ENCODE measurements at regions not wholly inside any gene's neighbourhood (a gene's known extent, or its start where the extent isn't known, plus 50 kb on each side); places are given as distances from the start of the nearest gene placed in this dataset.

DNA sequence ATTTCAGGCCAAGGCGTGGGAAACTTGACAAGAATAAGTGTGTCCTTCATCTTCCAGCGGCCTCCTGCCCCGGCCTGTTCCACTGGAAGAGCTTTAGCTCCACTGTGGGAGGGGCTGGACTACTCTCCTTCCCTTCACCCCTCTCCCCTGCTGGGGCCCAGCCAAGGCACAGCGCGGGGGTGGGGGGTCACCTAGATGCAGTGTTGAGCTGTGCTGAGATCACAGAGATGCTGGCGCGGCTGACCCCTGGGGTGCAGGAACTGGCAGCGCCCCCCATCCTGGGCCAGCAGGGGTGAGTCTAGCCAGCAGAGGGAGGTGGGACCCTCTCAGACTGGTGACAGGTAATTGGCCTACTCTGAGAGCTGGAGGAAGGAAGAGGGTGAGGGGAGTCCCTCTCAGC lies 111.8 kb upstream of the LHX1 start:
- H3K27me3 Mint-ChIP-seq: peaks cover 16% of the 10 kb centered on the region
- POLR2A ChIA-PET: no interaction called here

DNA sequence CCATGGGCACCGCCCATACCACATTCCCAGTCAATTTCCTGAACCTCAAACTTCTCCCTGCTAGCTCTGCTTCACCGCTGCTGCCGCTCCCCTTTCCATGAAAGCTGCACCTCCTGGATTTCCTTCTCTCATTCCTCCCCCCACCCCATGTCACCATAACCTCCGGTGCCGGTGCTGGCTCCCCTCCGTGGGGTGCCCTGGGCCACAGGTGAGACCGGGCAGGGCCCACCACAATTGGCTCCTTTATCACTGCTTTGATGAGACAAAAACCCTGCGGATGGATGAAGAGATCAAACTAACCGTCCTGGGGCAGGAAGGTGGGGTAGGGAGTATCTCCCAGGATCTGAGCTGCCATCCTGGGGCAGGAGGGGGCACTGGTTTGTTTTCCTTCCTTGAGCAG lies 111.3 kb upstream of the LHX1 start:
- H3K4me3 Mint-ChIP-seq: no peak overlapping the region
- H3K4me1 Mint-ChIP-seq: no peaks in the 10 kb centered on the region
- ATAC-seq (ENCODE audit: low read depth): no peak
- peaks cover 19% of the 10 kb centered on the region for H3K27me3 Mint-ChIP-seq
- no peak for DNase-seq
- POLR2A ChIA-PET: no interaction called here
- H3K9me3 Mint-ChIP-seq: no peaks in the 10 kb centered on the region
- H3K27ac Mint-ChIP-seq: no peak overlapping the region
- no peaks in the 10 kb centered on the region for H3K36me3 Mint-ChIP-seq

More for the DNA sequence above, 111.8 kb upstream of the LHX1 start:
- Mint-ChIP-seq H3K4me1 (no peaks in the 10 kb centered on the region), H3K4me3 (no peak overlapping the region), H3K27ac (no peak overlapping the region), H3K36me3 (no peaks in the 10 kb centered on the region), H3K9me3 (no peaks in the 10 kb centered on the region)
- DNase-seq (no peak), ATAC-seq (ENCODE audit: low read depth) (no peak)

GRCh38 chr17:36827081-36827480 lies 110.2 kb upstream of the LHX1 start:
- POLR2A ChIA-PET: no interaction called here
- no peak for DNase-seq
- H3K9me3 Mint-ChIP-seq: no peaks in the 10 kb centered on the region
- peaks cover 20% of the 10 kb centered on the region for H3K27me3 Mint-ChIP-seq
- no peak overlapping the region for H3K4me3 Mint-ChIP-seq
- H3K36me3 Mint-ChIP-seq: no peaks in the 10 kb centered on the region
- H3K27ac Mint-ChIP-seq: no peak overlapping the region
- H3K4me1 Mint-ChIP-seq: no peaks in the 10 kb centered on the region
- ATAC-seq (ENCODE audit: low read depth): no peak

GRCh38 chr17:36829676-36830075 lies 107.6 kb upstream of the LHX1 start:
- no peaks in the 10 kb centered on the region for H3K9me3 Mint-ChIP-seq
- DNase-seq: no peak
- H3K27ac Mint-ChIP-seq: no peak overlapping the region
- POLR2A ChIA-PET: no interaction called here
- H3K27me3 Mint-ChIP-seq: peaks cover 18% of the 10 kb centered on the region
- H3K4me1 Mint-ChIP-seq: no peaks in the 10 kb centered on the region
- no peaks in the 10 kb centered on the region for H3K36me3 Mint-ChIP-seq
- no peak for ATAC-seq (ENCODE audit: low read depth)
- H3K4me3 Mint-ChIP-seq: no peak overlapping the region

DNA sequence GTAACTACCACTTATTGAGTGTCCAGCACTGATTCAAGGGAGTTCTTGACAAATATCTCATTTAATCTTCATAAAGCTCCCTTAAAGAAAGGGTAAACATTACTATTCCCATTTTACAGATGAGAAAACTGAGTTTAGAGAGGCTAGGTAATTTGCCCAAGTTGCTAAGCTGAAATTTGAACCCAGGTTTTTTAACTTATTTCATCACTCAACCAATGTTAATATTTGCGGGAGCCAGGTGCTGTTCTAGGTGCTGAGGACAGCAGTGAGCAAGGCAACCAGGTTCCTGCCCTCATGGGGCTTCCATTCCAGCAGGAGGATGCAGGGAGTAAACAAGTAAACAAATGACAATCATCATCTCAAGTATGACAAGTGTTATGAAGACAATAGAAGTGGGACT lies 104.0 kb upstream of the LHX1 start:
- ATAC-seq (ENCODE audit: low read depth): no peak
- no peaks in the 10 kb centered on the region for H3K36me3 Mint-ChIP-seq
- no peak overlapping the region for H3K27ac Mint-ChIP-seq
- no peak for DNase-seq
- no peak overlapping the region for H3K4me3 Mint-ChIP-seq
- H3K4me1 Mint-ChIP-seq: no peaks in the 10 kb centered on the region
- POLR2A ChIA-PET: no interaction called here
- peaks cover 4% of the 10 kb centered on the region for H3K9me3 Mint-ChIP-seq
- H3K27me3 Mint-ChIP-seq: peaks cover 10% of the 10 kb centered on the region

DNA sequence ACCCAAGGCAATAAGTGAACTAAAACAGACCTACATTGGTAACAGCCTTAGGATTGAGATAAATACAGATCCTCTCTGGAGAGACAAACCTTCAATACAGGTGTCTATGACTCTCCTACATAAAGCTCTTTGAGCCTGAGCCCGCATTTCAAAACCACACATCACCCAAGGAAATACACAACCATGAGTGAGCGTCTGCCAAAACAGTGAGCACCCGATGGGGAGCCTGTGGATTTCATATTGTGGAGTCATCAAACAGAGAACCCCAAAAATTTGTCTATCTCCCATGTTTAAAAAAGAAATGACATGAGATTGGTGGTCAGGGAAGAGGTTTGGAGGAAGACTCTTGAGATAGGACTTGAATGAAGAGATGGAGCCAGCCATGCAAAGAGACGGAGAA lies 102.2 kb upstream of the LHX1 start:
- Mint-ChIP-seq H3K9me3 (peaks cover 4% of the 10 kb centered on the region), H3K4me3 (no peak overlapping the region), H3K36me3 (no peaks in the 10 kb centered on the region), H3K27me3 (peaks cover 10% of the 10 kb centered on the region), H3K4me1 (no peaks in the 10 kb centered on the region), H3K27ac (no peak overlapping the region)
- ATAC-seq (ENCODE audit: low read depth) (no peak), DNase-seq (no peak)
- POLR2A ChIA-PET: no interaction called here

- H3K4me3 Mint-ChIP-seq: no peak overlapping the region
- H3K36me3 Mint-ChIP-seq: no peaks in the 10 kb centered on the region
- peaks cover 5% of the 10 kb centered on the region for H3K9me3 Mint-ChIP-seq
- DNase-seq: no peak
- no peak for ATAC-seq (ENCODE audit: low read depth)
- no peak overlapping the region for H3K27ac Mint-ChIP-seq
- POLR2A ChIA-PET: no interaction called here
- H3K4me1 Mint-ChIP-seq: no peaks in the 10 kb centered on the region
- H3K27me3 Mint-ChIP-seq: peaks cover 9% of the 10 kb centered on the region
These were observed 99.9 kb upstream of the LHX1 start for GRCh38 chr17:36837195-36837938.

DNA sequence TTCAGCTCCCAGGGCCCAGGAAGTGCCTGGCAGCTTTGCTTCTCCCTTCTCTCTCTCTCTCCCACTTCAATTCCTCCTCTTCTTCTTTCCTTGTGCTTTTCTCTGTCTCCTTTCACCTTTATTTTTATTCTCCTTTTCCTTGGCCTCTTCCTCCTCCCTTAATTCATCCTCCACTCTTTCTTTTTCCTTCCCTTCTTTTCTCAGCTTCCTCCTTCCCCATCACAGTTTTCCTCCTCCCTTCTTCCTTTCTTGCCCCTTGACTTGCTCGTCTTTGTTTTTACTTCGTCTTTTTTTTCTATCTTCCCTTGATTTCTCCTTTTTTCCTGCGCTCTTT lies 99.4 kb upstream of the LHX1 start:
- H3K27me3 Mint-ChIP-seq: peaks cover 9% of the 10 kb centered on the region
- no peak for DNase-seq
- peaks cover 5% of the 10 kb centered on the region for H3K9me3 Mint-ChIP-seq
- no peaks in the 10 kb centered on the region for H3K36me3 Mint-ChIP-seq
- POLR2A ChIA-PET: no interaction called here
- ATAC-seq (ENCODE audit: low read depth): no peak
- no peaks in the 10 kb centered on the region for H3K4me1 Mint-ChIP-seq
- H3K27ac Mint-ChIP-seq: no peak overlapping the region
- H3K4me3 Mint-ChIP-seq: no peak overlapping the region

GRCh38 chr17:36839256-36839655 lies 98.0 kb upstream of the LHX1 start:
- peaks cover 17% of the 10 kb centered on the region for H3K27me3 Mint-ChIP-seq
- no peaks in the 10 kb centered on the region for H3K4me1 Mint-ChIP-seq
- no peak for DNase-seq
- H3K9me3 Mint-ChIP-seq: peaks cover 5% of the 10 kb centered on the region
- no peaks in the 10 kb centered on the region for H3K36me3 Mint-ChIP-seq
- H3K4me3 Mint-ChIP-seq: no peak overlapping the region
- no peak for ATAC-seq (ENCODE audit: low read depth)
- POLR2A ChIA-PET: no interaction called here
- H3K27ac Mint-ChIP-seq: no peak overlapping the region

GRCh38 chr17:36840796-36841195 lies 96.5 kb upstream of the LHX1 start:
- POLR2A ChIA-PET: interaction anchor here (0.9 kb wide), 1 partner anchor 77 kb away, joined by 3 read pairs; no protein-coding TSS in a partner anchor
- Mint-ChIP-seq H3K4me3 (no peak overlapping the region), H3K27me3 (peaks cover 20% of the 10 kb centered on the region), H3K4me1 (no peaks in the 10 kb centered on the region), H3K27ac (no peak overlapping the region), H3K36me3 (no peaks in the 10 kb centered on the region), H3K9me3 (peaks cover 2% of the 10 kb centered on the region)
- DNase-seq: no peak
- ATAC-seq (ENCODE audit: low read depth): no peak

- no peak for DNase-seq
- no peaks in the 10 kb centered on the region for H3K36me3 Mint-ChIP-seq
- POLR2A ChIA-PET: no interaction called here
- no peaks in the 10 kb centered on the region for H3K4me1 Mint-ChIP-seq
- ATAC-seq (ENCODE audit: low read depth): no peak
- no peak overlapping the region for H3K4me3 Mint-ChIP-seq
- H3K27me3 Mint-ChIP-seq: peaks cover 20% of the 10 kb centered on the region
- H3K27ac Mint-ChIP-seq: no peak overlapping the region
- H3K9me3 Mint-ChIP-seq: peaks cover 2% of the 10 kb centered on the region
These were observed 95.0 kb upstream of the LHX1 start for GRCh38 chr17:36842231-36842819.

DNA sequence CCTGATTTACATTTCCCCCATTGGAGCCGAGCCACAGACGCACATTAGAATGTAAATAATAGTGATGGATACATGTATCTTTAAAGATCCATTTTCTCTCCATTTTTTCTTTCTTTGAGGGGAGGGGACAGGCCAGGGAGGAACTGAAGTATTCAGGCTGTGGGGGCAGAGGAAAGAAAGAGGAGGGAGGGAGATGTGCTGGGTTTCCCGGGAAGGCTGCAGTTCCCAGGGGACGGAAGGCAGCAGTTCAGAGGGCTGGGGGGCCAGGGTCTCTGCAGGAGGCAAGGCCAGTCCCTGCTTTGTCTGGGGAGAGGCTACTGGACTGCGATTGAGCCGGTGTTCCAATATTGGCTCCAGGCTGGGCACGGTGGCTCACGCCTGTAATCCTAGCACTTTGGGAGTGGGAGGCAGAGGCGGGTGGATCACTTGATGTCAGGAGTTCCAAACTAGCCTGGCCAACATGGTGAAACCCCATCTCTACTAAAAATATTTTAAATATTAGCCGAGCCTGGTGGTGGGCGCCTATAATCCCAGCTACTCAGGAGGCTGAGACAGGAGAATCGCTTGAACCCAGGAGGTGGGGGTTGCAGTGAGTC lies 94.2 kb upstream of the LHX1 start:
- H3K36me3 Mint-ChIP-seq: no peaks in the 10 kb centered on the region
- no peaks in the 10 kb centered on the region for H3K4me1 Mint-ChIP-seq
- no peak for DNase-seq
- no peak for ATAC-seq (ENCODE audit: low read depth)
- no peak overlapping the region for H3K27ac Mint-ChIP-seq
- POLR2A ChIA-PET: no interaction called here
- H3K4me3 Mint-ChIP-seq: no peak overlapping the region
- H3K27me3 Mint-ChIP-seq: peaks cover 17% of the 10 kb centered on the region
- H3K9me3 Mint-ChIP-seq: peaks cover 2% of the 10 kb centered on the region

DNA sequence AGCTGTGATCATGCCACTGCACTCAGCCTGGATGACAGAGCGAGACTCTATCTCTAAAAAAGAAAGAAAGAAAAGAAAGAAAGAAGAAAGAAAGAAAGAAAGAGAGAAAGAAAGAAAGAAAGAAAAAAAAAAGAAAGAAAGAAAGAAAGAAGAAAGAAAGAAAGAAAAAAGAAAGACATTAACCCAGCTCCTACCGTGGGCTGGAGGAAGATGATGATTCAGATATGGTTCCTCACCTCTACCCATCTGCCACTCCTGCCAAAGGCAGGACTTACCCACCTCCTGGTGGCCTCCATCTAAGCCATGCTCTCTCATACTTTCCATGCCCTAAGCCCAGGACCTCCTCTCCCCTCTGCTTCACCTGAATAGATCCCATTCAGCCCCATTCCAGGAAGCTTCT lies 93.3 kb upstream of the LHX1 start:
- H3K4me3 Mint-ChIP-seq: no peak overlapping the region
- peaks cover 15% of the 10 kb centered on the region for H3K27me3 Mint-ChIP-seq
- H3K36me3 Mint-ChIP-seq: no peaks in the 10 kb centered on the region
- no peak overlapping the region for H3K27ac Mint-ChIP-seq
- ATAC-seq (ENCODE audit: low read depth) (no peak), DNase-seq (no peak)
- H3K9me3 Mint-ChIP-seq: peaks cover 2% of the 10 kb centered on the region
- POLR2A ChIA-PET: no interaction called here
- H3K4me1 Mint-ChIP-seq: no peaks in the 10 kb centered on the region

DNA sequence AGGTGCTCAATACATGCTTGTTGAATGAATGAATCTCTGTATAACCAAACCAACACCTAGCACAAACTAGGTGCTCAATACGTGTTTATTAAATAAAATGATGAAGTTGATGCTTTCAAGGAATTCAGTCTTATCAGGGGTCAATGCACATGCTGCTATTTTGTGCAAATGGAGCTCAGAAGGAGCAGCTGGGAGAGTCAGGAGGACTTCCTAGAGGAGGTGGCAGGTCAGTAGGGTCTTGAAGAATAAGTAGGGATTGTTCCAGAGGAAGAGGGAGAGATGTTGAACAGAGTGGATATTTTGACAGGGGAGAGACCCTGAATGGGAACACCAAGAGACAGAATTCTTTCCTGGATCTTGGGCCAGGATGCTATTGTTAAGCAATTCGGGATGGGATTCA lies 92.7 kb upstream of the LHX1 start:
- Mint-ChIP-seq H3K4me1 (no peaks in the 10 kb centered on the region), H3K27me3 (peaks cover 15% of the 10 kb centered on the region), H3K9me3 (peaks cover 2% of the 10 kb centered on the region), H3K27ac (no peak overlapping the region), H3K4me3 (no peak overlapping the region), H3K36me3 (no peaks in the 10 kb centered on the region)
- ATAC-seq (ENCODE audit: low read depth) (no peak), DNase-seq (no peak)
- POLR2A ChIA-PET: no interaction called here
